Activated gamma-delta T cell treated with Interleukin-2 at 50 U/mL for 16 hours (primary cell): ENCODE measurements at regions not wholly inside any gene's neighbourhood (a gene's known extent, or its start where the extent isn't known, plus 50 kb on each side); places are given as distances from the start of the nearest gene placed in this dataset.

ENCODE experiments used
- DNase-seq: peaks from one replicate; pipeline ENCODE4 v3.0.0-alpha.2; 2020

DNA sequence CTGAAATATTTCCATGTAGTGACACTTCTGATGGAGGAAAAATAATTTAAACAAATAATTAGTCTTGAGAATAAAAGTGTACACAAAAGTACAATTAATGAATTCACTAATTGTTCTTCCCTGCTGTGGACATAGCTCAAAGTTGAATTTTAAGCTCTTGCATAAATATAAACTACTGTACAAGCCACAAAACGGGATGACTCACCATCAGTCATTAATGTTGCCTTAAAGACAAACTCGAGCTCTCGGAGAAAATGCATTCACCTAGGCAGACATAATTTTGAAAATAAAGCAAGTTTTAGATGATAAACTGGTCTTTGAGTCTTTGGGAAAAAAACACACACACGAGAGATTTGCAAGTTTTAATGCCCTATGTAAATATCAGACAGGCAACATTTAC is 436.4 kb downstream of the ZNF521 start:
- no peak for DNase-seq

GRCh38 chr18:24917767-24918166 is 434.2 kb downstream of the ZNF521 start:
- no peak for DNase-seq

GRCh38 chr18:24918257-24918656 is 433.7 kb downstream of the ZNF521 start:
- no peak for DNase-seq

- no peak for DNase-seq
Observed at GRCh38 chr18:24919181-24919797, 432.7 kb downstream of the ZNF521 start.

DNA sequence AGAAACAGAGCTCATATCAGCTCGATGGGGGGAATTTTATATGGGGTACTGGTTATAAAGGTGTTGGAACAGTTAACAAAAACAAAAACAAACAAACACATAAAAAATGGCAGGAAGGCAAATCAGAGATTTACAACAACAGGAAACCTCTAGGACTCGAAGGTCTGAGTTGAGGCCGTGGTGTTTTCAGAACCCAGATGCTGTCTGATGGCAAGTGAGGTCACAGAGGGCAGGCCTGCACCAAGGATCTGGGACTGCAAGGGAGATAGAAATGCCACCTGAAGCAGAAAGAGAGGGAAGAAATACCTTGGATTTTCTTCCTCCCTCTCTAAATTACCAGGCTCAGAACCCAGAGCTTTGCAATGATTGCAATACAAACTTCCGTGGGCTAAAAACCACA is 429.5 kb downstream of the ZNF521 start:
- DNase-seq, result no peak

GRCh38 chr18:24923138-24923537 is 428.8 kb downstream of the ZNF521 start:
- no peak for DNase-seq

GRCh38 chr18:24924066-24924716 is 427.8 kb downstream of the ZNF521 start:
- no peak for DNase-seq

- no peak for DNase-seq
Observed at GRCh38 chr18:24926649-24927048, 425.3 kb downstream of the ZNF521 start.

DNA sequence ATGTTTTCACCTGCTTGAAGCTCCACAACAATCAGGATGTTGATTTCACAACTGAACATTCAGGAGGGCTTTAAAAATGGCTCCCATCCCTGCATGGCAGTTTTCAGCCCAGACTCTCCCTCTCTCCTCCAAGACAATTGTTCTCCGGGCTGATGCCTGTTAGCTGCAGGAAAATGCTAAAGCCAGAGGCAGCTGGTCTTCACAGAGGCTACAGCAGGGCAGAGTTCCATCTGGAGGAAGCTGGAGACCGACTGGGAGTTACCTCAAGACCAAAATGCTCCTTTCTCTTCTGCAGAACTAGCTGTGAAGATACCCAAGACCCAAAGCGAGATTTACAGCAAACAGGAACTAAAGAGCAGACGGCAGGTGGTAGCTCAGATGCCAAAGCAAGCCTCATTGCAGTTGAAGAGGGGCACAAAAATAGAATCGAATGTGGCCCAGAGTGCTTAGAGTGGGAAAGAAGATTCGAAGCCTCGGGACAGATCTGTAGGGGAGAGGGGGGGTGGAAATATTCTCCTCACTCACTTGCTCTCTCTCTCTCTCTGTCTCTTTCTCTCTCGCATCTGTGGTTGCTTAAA is 423.6 kb downstream of the ZNF521 start:
- DNase-seq, result no peak

- DNase-seq, result no peak
Observed at GRCh38 chr18:24930478-24930877, 421.5 kb downstream of the ZNF521 start.

DNA sequence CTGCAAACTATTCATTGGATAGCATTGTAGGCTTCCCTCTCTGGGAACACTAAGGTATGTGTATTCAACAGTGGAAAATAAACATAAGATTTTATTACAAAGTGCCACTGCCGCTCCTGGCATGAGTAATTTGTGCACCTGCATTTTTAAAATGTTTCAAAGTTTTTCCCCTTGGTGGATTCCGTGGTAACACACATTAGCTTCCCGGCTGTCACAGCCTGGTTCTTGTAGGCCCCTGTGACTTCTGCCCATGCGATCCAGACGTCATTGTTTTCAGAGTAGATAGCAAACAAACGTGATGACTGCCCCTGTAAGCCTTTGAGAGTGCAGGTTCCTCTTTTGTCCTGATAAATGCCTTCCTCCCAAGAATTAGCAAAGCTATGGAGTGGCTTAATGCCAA is 421.0 kb downstream of the ZNF521 start:
- DNase-seq, result no peak

- DNase-seq, result no peak
Observed at GRCh38 chr18:24933345-24933744, 418.6 kb downstream of the ZNF521 start.

GRCh38 chr18:24934258-24934932 is 417.6 kb downstream of the ZNF521 start:
- DNase-seq, result no peak

DNA sequence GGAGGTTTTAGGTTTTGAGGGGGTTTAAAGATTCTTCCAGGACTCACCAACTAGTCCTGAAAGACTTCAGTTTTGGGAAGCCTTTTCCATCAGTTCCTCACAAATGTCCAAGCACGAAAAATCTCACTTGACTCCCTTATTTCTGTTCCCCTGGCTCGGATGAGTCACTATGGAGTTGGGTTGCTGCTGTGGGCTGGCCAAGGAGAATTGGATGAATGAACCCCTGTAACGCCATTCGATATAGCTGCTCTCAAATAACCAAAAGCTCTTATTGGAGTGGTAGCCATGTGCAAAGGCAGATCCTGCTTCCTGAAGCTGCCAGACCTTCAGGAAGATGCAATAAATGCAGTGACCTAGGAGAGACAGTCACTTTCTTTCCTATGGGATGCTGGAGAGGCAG is 417.0 kb downstream of the ZNF521 start:
- no peak for DNase-seq

GRCh38 chr18:24935896-24936295 is 416.1 kb downstream of the ZNF521 start:
- DNase-seq, result no peak

DNA sequence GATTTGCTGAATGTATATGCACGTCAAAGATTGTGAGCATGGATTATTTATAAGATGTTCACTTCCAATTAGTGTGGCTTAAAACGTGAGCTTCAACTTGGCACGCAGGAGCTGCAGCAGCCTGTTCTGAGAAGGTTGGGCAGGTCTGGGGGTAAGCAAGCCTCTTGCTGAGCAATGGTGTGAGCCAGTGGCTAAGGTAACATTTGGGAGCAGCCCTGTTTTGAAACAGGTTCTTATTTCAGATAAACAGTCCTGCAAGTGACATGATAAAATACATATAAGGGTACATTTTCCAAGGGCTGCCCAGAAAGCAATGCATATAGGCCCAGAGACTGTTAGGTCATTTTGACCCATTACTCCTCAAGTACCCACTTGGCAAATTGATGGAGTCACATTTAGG is 415.3 kb downstream of the ZNF521 start:
- no peak for DNase-seq

DNA sequence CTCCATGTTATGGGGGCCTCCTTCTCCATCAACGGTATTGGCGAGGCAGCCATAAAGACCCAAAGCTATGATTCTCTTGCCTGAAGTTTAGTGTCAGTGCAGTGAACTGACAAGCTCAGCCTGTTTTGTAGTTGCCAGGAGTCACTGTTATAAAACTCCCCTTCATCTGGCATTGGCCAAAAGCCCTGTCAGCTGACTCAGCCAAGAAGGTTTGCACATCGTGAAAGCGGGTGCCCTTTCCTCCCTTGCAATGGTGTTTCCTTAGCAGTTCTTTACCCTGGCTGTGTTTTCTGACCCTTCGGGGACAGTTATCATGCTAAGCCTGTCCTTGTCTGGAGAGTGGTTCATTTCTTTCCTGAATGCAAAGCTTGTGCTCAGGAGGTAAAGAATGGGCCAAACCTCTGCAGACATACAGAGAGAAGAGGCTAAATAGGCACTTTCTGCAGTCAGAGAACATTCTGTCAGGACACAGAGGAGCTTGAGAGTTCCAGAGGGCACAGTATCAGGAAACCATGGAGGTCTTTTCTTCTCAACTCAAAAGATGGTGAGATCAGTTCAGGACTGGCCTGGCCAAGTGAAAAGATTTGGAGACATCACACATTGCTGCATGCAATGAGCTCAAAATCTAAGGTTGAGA is 414.2 kb downstream of the ZNF521 start:
- no peak for DNase-seq

GRCh38 chr18:24940416-24940815 is 411.6 kb downstream of the ZNF521 start:
- no peak for DNase-seq

- no peak for DNase-seq
Observed at GRCh38 chr18:24941174-24941951, 410.6 kb downstream of the ZNF521 start.

DNA sequence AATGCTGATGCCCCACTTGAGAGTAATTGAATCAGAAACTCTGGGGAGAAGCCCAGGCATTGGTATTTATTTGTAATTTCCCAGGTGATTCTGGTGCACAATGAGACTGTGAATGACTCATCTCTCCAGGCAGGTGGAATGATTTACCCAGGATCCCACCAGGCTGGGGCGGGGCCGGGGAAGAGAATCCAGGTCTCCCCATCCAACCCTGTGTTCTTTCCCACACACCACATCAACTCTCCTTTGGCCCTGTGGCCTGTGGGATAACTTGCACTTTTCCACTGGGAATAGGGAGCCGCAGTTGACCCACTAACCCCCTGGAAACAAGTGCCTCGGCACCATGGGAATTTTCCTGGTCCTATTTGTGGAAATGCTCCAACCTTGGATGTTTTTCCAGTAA is 409.8 kb downstream of the ZNF521 start:
- no peak for DNase-seq

GRCh38 chr18:24947521-24948305 is 404.3 kb downstream of the ZNF521 start:
- DNase-seq, result no peak

- no peak for DNase-seq
Observed at GRCh38 chr18:24949908-24950307, 402.1 kb downstream of the ZNF521 start.
